K562 (cell line): ENCODE measurements at regions not wholly inside any gene's neighbourhood (a gene's known extent, or its start where the extent isn't known, plus 50 kb on each side); places are given as distances from the start of the nearest gene placed in this dataset.

Experiments
- ATAC-seq: fragments of 200-7000 bp; cut with Tn5 transposase; 3 replicates; pipeline ENCODE4 v1.9.1; 2020; ENCODE audit warnings: moderate library complexity
- BruUV-seq: library from RNA; stranded (reverse); fragments of 400-500 nt; replicated peaks from 2 replicates; lab custom pipeline; 2021; lab: Mats Ljungman, UMichigan
- CTCF ChIA-PET: fragments of 300-600 bp; formaldehyde crosslinking; extraction: SDS; loops from one replicate; lab custom pipeline; 2021; ENCODE audit warnings: low intra/inter-chr PET ratio; lab: Yijun Ruan, JAX
- POLR2A ChIA-PET: fragments of 300-600, 350-650 bp; sonication (Branson Sonifier 250); formaldehyde crosslinking; extraction: SDS; loops from one replicate; lab custom pipeline; 2021; ENCODE audit warnings: antibody characterized with exemption, inconsistent platforms; lab: Yijun Ruan, JAX
- DNase-seq, 4 experiments: peaks; one replicate each; pipeline versions ENCODE4 v3.0.0 to v3.0.0-alpha.2; 2011 to 2018; ENCODE audit warnings: low spot score in 3 of 4, mixed read lengths in 3 of 4; ENCODE audit errors: extremely low read depth in 1 of 4
- FAIRE-seq: peaks from 2 replicates; lab custom pipeline; 2011; peaks lifted over from hg19 to GRCh38; lab: Jason Lieb, UNC
- H2AFZ ChIP-seq: 2 replicates; pipeline ENCODE4 v1.6.0; 2011; ENCODE audit warnings: low read depth, low read length, control low read depth, inconsistent platforms
- H3K27ac ChIP-seq: fragments of 200-600 bp; 3 replicates; pipeline ENCODE4 v1.8.0; 2011; ENCODE audit warnings: low read depth, mild to moderate bottlenecking, control low read depth, inconsistent platforms, low read length, moderate library complexity, mixed read lengths; ENCODE audit errors: extremely low read depth
- H3K27me3 ChIP-seq, 2 experiments: fragments of 300-600 bp in 1 of 2; 2 replicates in 1 of 2; 3 replicates in 1 of 2; pipeline versions ENCODE4 v1.6.0 to v1.8.0; 2011; ENCODE audit warnings: inconsistent platforms in 2 of 2, low read length in 2 of 2, mild to moderate bottlenecking in 1 of 2, mixed read lengths in 1 of 2, moderate library complexity in 1 of 2; ENCODE audit not compliant: control insufficient read depth in 2 of 2, insufficient read depth in 2 of 2
- H3K36me3 ChIP-seq: fragments of 300-600 bp; 3 replicates; pipeline ENCODE4 v1.8.0; 2011; ENCODE audit warnings: mild to moderate bottlenecking, low read length, inconsistent platforms; ENCODE audit not compliant: control insufficient read depth, insufficient read depth
- H3K4me1 ChIP-seq, 2 experiments: fragments of 200-600 bp in 1 of 2; replicated peaks in 1 of 2; 2 replicates in 1 of 2; 3 replicates in 1 of 2; pipeline versions ENCODE4 v1.5.1 to v1.8.0; 2011; ENCODE audit warnings: inconsistent platforms in 2 of 2, low read length in 2 of 2, mild to moderate bottlenecking in 1 of 2, mixed read lengths in 1 of 2, moderate library complexity in 1 of 2; ENCODE audit not compliant: control insufficient read depth in 2 of 2, insufficient read depth in 2 of 2
- H3K4me2 ChIP-seq: 2 replicates; pipeline ENCODE4 v1.6.1; 2011; ENCODE audit warnings: low read length, control low read depth, inconsistent platforms, mixed read lengths; ENCODE audit not compliant: insufficient read depth
- H3K4me3 ChIP-seq: fragments of 200-600 bp; sonication (generic), shearing (Covaris generic); 2 replicates; pipeline ENCODE4 v1.5.1; 2016; ENCODE audit warnings: control low read depth, inconsistent platforms
- H3K79me2 ChIP-seq: fragments of 200-600 bp; 3 replicates; pipeline ENCODE4 v1.8.0; 2011; ENCODE audit warnings: low read length, inconsistent platforms; ENCODE audit not compliant: control insufficient read depth, insufficient read depth
- H3K9ac ChIP-seq, 2 experiments: 2 replicates each; pipeline versions ENCODE4 v1.6.0 to v1.6.1; 2011; ENCODE audit warnings: low read depth in 2 of 2, low read length in 2 of 2, control low read depth in 1 of 2, inconsistent platforms in 1 of 2, mild to moderate bottlenecking in 1 of 2, mixed read lengths in 1 of 2; ENCODE audit not compliant: insufficient read depth in 1 of 2
- H3K9me1 ChIP-seq: one replicate; pipeline ENCODE4 v1.6.0; 2011; ENCODE audit warnings: inconsistent platforms, mild to moderate bottlenecking, low read length, moderate library complexity; ENCODE audit not compliant: control insufficient read depth, insufficient read depth
- H3K9me3 ChIP-seq: replicated peaks from 2 replicates; pipeline ENCODE4 v1.5.1; 2011; ENCODE audit warnings: low read depth, low read length, inconsistent platforms; ENCODE audit not compliant: control insufficient read depth, insufficient read depth
- H4K20me1 ChIP-seq: replicated peaks from 2 replicates; pipeline ENCODE4 v1.6.1; 2011; ENCODE audit warnings: low read length, inconsistent platforms, mixed read lengths; ENCODE audit not compliant: control insufficient read depth, insufficient read depth
- AFF1 ChIP-seq, 2 experiments: fragments of 450-650 bp; IDR thresholded peaks; 2 replicates each; pipeline ENCODE4 v1.6.1; 2018; ENCODE audit warnings: mild to moderate bottlenecking in 2 of 2, low read depth in 1 of 2; ENCODE audit not compliant: partially characterized antibody in 2 of 2
- ELF1 ChIP-seq: fragments of 200-800 bp; sonication (Bioruptor generic); IDR thresholded peaks from 2 replicates; pipeline ENCODE4 v1.6.1; 2016; ENCODE audit warnings: missing genetic modification characterization, missing compliant biosample characterization
- GATAD2B ChIP-seq: fragments of 450-650 bp; IDR thresholded peaks from 2 replicates; pipeline ENCODE4 v1.6.1; 2017; ENCODE audit warnings: mild to moderate bottlenecking, borderline replicate concordance
- HEY1 ChIP-seq: fragments of 250-450 bp; sonication (Bioruptor Pico); IDR thresholded peaks from 2 replicates; pipeline ENCODE4 v1.5.0; 2020; ENCODE audit warnings: mild to moderate bottlenecking, moderate library complexity, borderline replicate concordance
- MAFG ChIP-seq: fragments of 450-650 bp; conservative IDR thresholded peaks from 2 replicates; pipeline ENCODE4 v1.6.1; 2016; ENCODE audit warnings: missing genetic modification characterization, missing compliant biosample characterization
- MEIS2 ChIP-seq: fragments of 450-650 bp; IDR thresholded peaks from 2 replicates; pipeline ENCODE4 v1.6.1; 2014; ENCODE audit warnings: mild to moderate bottlenecking; ENCODE audit not compliant: partially characterized antibody
- SMAD4 ChIP-seq: fragments of 250-450 bp; sonication (Bioruptor Pico); conservative IDR thresholded peaks from 2 replicates; pipeline ENCODE4 v1.8.0; 2021; ENCODE audit warnings: inconsistent platforms, mild to moderate bottlenecking, moderate library complexity
- TFAP4 ChIP-seq: sonication (generic); formaldehyde crosslinking; IDR thresholded peaks from 2 replicates; pipeline ENCODE4 v1.8.0; 2022; ENCODE audit warnings: missing genetic modification reagents, mild to moderate bottlenecking, moderate library complexity, borderline replicate concordance
- ZFPM2 ChIP-seq: fragments of 250-450 bp; sonication (Bioruptor Pico); IDR thresholded peaks from 2 replicates; pipeline ENCODE4 v1.5.1; 2022; ENCODE audit warnings: mild to moderate bottlenecking
- WGBS: fragments of 100-300 bp; shearing (Covaris generic); methylation state at CpG from one replicate; pipeline ENCODE4 v1.1.6; 2016; ENCODE audit warnings: low coverage, mixed read lengths; ENCODE audit not compliant: insufficient coverage; ENCODE audit errors: missing lambda C conversion rate; 5-methylcytosine and 5-hydroxymethylcytosine counted together
- in situ Hi-C: fragments of 300-500 bp; cut with MboI; formaldehyde crosslinking; loops from 4 replicates; pipeline ENCODE4 v1.15.0; 2018; ENCODE audit warnings: inconsistent platforms, mixed read lengths
- intact Hi-C: fragments of 100-400 bp; cut with micrococcal nuclease; formaldehyde crosslinking; loops from 2 replicates; pipeline ENCODE4 v1.14.2; 2022
- TF ChIP-seq, protein P1 (sequence below): fragments of 450-650 bp; formaldehyde crosslinking; IDR thresholded peaks from 2 replicates; pipeline ENCODE4 v1.4.0; 2022; ENCODE audit warnings: missing genetic modification characterization
- TF ChIP-seq, protein P2 (sequence below), 2 experiments: fragments of 450-650 bp in 1 of 2; sonication (generic) in 1 of 2; formaldehyde crosslinking in 1 of 2; IDR thresholded peaks in 1 of 2; conservative IDR thresholded peaks in 1 of 2; 2 replicates each; pipeline versions ENCODE4 v1.6.1 to v1.8.1; 2016 to 2023; ENCODE audit warnings: mild to moderate bottlenecking in 2 of 2, moderate library complexity in 2 of 2, inconsistent platforms in 1 of 2, missing genetic modification reagents in 1 of 2
- TF ChIP-seq, protein P3 (sequence below): sonication (generic); formaldehyde crosslinking; IDR thresholded peaks from 2 replicates; pipeline ENCODE4 v1.8.0; 2022; ENCODE audit warnings: mild to moderate bottlenecking, missing genetic modification reagents

DNA sequence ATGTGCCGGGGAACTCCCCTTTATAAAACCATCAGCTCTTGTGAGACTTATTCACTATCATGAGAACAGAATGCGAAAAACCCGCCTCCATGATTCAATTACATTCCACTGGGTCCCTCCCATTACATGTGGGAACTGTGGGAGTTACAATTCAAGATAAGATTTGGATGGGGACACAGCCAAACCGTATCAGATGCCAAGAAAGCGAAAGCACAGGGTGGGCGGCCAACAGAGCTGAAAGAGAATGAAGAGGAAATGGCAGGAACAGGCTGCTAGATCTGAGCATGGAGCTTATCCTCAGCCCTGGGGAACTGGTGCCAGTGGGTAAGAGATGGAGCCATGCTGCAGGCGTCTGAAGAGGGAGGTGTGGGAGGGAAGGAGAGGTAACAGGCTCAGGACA, 117.7 kb upstream of the PNPLA4 start (continued):
- TF ChIP-seq AFF1 (IDR thresholded peaks at IDR 0.05; ENCODE audit: low read depth in 1 of 2, partially characterized antibody in 2 of 2) (no peak), MEIS2 (no peak)
- TF ChIP-seq, protein P1, sequence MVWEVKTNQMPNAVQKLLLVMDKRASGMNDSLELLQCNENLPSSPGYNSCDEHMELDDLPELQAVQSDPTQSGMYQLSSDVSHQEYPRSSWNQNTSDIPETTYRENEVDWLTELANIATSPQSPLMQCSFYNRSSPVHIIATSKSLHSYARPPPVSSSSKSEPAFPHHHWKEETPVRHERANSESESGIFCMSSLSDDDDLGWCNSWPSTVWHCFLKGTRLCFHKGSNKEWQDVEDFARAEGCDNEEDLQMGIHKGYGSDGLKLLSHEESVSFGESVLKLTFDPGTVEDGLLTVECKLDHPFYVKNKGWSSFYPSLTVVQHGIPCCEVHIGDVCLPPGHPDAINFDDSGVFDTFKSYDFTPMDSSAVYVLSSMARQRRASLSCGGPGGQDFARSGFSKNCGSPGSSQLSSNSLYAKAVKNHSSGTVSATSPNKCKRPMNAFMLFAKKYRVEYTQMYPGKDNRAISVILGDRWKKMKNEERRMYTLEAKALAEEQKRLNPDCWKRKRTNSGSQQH (CRISPR knock-in tag) = no peak

GRCh38 chrX:8043546-8043945, 116.3 kb upstream of the PNPLA4 start:
- ChIA-PET POLR2A (no interaction called here), CTCF (no interaction called here)
- H3K9me1 ChIP-seq = no peaks in the 10 kb centered on the region
- BruUV-seq = no TSS peak
- H3K27ac ChIP-seq = no peak overlapping the region
- no peak overlapping the region for H3K9ac ChIP-seq
- no peaks in the 10 kb centered on the region for H3K27me3 ChIP-seq
- FAIRE-seq (no peak), ATAC-seq (no peak), DNase-seq (no peak)
- no peak overlapping the region for H3K4me3 ChIP-seq
- intact Hi-C loops = no loop called here
- H4K20me1 ChIP-seq = no peaks in the 10 kb centered on the region
- no peak overlapping the region for H3K4me2 ChIP-seq
- in situ Hi-C loops = no loop called here
- no peaks in the 10 kb centered on the region for H3K4me1 ChIP-seq
- no peaks in the 10 kb centered on the region for H3K79me2 ChIP-seq
- WGBS = 0% methylated on average over 2 of the region's 2 CpGs
- H2AFZ ChIP-seq = no peak overlapping the region
- no peaks in the 10 kb centered on the region for H3K9me3 ChIP-seq
- H3K36me3 ChIP-seq = no peaks in the 10 kb centered on the region
- no peak for TF ChIP-seq SMAD4 (CRISPR knock-in tag)
- TF ChIP-seq TFAP4 = no peak
- TF ChIP-seq ZFPM2 (CRISPR knock-in tag) = no peak
- TF ChIP-seq MAFG (tag) = no peak
- TF ChIP-seq, protein P2, sequence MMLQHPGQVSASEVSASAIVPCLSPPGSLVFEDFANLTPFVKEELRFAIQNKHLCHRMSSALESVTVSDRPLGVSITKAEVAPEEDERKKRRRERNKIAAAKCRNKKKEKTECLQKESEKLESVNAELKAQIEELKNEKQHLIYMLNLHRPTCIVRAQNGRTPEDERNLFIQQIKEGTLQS (IDR thresholded peaks at IDR 0.05) = no peak
- TF ChIP-seq, protein P2 (CRISPR knock-in tag; conservative IDR thresholded peaks at IDR 0.05) = no peak
- TF ChIP-seq HEY1 (CRISPR knock-in tag) = no peak
- TF ChIP-seq GATAD2B = no peak
- TF ChIP-seq, protein P3, sequence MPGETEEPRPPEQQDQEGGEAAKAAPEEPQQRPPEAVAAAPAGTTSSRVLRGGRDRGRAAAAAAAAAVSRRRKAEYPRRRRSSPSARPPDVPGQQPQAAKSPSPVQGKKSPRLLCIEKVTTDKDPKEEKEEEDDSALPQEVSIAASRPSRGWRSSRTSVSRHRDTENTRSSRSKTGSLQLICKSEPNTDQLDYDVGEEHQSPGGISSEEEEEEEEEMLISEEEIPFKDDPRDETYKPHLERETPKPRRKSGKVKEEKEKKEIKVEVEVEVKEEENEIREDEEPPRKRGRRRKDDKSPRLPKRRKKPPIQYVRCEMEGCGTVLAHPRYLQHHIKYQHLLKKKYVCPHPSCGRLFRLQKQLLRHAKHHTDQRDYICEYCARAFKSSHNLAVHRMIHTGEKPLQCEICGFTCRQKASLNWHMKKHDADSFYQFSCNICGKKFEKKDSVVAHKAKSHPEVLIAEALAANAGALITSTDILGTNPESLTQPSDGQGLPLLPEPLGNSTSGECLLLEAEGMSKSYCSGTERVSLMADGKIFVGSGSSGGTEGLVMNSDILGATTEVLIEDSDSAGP (CRISPR knock-in tag) = no peak
- no peak for TF ChIP-seq ELF1 (tag)
